ENCODE measurements at regions not wholly inside any gene's neighbourhood (a gene's known extent, or its start where the extent isn't known, plus 50 kb on each side); places are given as distances from the start of the nearest gene placed in this dataset.

DNA sequence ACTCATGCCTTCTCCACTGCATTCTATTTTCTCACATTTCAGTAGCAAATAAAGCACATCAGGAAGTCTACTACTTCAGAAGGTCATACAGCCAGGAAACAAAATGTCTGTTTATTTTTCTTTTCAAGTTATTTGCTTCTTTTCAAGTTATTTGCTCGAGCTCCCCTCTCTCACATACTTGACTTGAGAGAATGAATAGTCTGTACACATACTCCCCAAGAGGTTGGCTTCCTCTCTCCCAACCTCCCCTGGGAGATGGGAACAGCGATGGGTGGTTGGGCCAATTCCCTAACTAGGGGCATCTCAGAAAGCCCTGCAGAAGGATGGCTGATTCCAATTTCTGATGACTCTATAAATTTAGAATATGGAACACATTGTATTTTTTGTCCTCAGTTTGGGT lies 64.7 kb upstream of the PTPN13 start:
- no peaks in the 10 kb centered on the region for H3K36me3 ChIP-seq (ENCODE audit: control insufficient read depth in 2 of 3, insufficient read depth in 3 of 3, low read length in 3 of 3)
- H3K27me3 ChIP-seq (ENCODE audit: control insufficient read depth, insufficient read depth, low read length), result no peaks in the 10 kb centered on the region
- H3K27ac ChIP-seq (ENCODE audit: low read depth in 2 of 2, low read length in 2 of 2), result no peak overlapping the region
- no peak overlapping the region for H3K9ac ChIP-seq (ENCODE audit: low read length in 3 of 3)
- no peak for TF ChIP-seq CTCF (IDR thresholded peaks at IDR 0.05; ENCODE audit: borderline replicate concordance, extremely low read depth, insufficient read depth)
- FAIRE-seq (no peak), DNase-seq (no peak)
- no peaks in the 10 kb centered on the region for H3K4me1 ChIP-seq (ENCODE audit: control insufficient read depth in 2 of 3, insufficient read depth in 2 of 3, low read depth in 1 of 3, low read length in 3 of 3)
- intact Hi-C loops (cut with DNase I), result no loop called here
- no peak overlapping the region for H3K4me3 ChIP-seq (ENCODE audit: low read length in 3 of 3)
- no peaks in the 10 kb centered on the region for H3K9me3 ChIP-seq (ENCODE audit: control insufficient read depth in 2 of 3, insufficient read depth in 1 of 3, low read length in 3 of 3)

GRCh38 chr4:86530183-86530582 lies 63.9 kb upstream of the PTPN13 start:
- FAIRE-seq (no peak), DNase-seq (no peak)
- no peak overlapping the region for H3K9ac ChIP-seq (ENCODE audit: low read length in 3 of 3)
- no peak overlapping the region for H3K27ac ChIP-seq (ENCODE audit: low read depth in 2 of 2, low read length in 2 of 2)
- H3K36me3 ChIP-seq (ENCODE audit: control insufficient read depth in 2 of 3, insufficient read depth in 3 of 3, low read length in 3 of 3), result no peaks in the 10 kb centered on the region
- intact Hi-C loops (cut with DNase I), result no loop called here
- no peaks in the 10 kb centered on the region for H3K9me3 ChIP-seq (ENCODE audit: control insufficient read depth in 2 of 3, insufficient read depth in 1 of 3, low read length in 3 of 3)
- no peak for TF ChIP-seq CTCF (IDR thresholded peaks at IDR 0.05; ENCODE audit: borderline replicate concordance, extremely low read depth, insufficient read depth)
- H3K27me3 ChIP-seq (ENCODE audit: control insufficient read depth, insufficient read depth, low read length), result no peaks in the 10 kb centered on the region
- no peak overlapping the region for H3K4me3 ChIP-seq (ENCODE audit: low read length in 3 of 3)
- H3K4me1 ChIP-seq (ENCODE audit: control insufficient read depth in 2 of 3, insufficient read depth in 2 of 3, low read depth in 1 of 3, low read length in 3 of 3), result no peaks in the 10 kb centered on the region

GRCh38 chr4:86531440-86531839 lies 62.7 kb upstream of the PTPN13 start:
- no peak overlapping the region for H3K27ac ChIP-seq (ENCODE audit: low read depth in 2 of 2, low read length in 2 of 2)
- H3K36me3 ChIP-seq (ENCODE audit: control insufficient read depth in 2 of 3, insufficient read depth in 3 of 3, low read length in 3 of 3), result no peaks in the 10 kb centered on the region
- no peak for DNase-seq

More at GRCh38 chr4:86531440-86531839, 62.7 kb upstream of the PTPN13 start:
- TF ChIP-seq CTCF (IDR thresholded peaks at IDR 0.05; ENCODE audit: borderline replicate concordance, extremely low read depth, insufficient read depth), result no peak
- Histone ChIP-seq H3K27me3 (ENCODE audit: control insufficient read depth, insufficient read depth, low read length) (no peaks in the 10 kb centered on the region), H3K9ac (ENCODE audit: low read length in 3 of 3) (no peak overlapping the region), H3K9me3 (ENCODE audit: control insufficient read depth in 2 of 3, insufficient read depth in 1 of 3, low read length in 3 of 3) (no peaks in the 10 kb centered on the region), H3K4me3 (ENCODE audit: low read length in 3 of 3) (no peak overlapping the region), H3K4me1 (ENCODE audit: control insufficient read depth in 2 of 3, insufficient read depth in 2 of 3, low read depth in 1 of 3, low read length in 3 of 3) (no peaks in the 10 kb centered on the region)
- intact Hi-C loops (cut with DNase I), result no loop called here
- no peak for FAIRE-seq
